ENCODE measurements at regions not wholly inside any gene's neighbourhood (a gene's known extent, or its start where the extent isn't known, plus 50 kb on each side); places are given as distances from the start of the nearest gene placed in this dataset.
A peak's percentile ranks its signal among the peaks of the same experiment; 100 is the strongest.
"Not testable (repeated sequence)": the region's sequence is repeated elsewhere in the genome, so short reads cannot be mapped to it uniquely, and the experiment has no call there.

DNA sequence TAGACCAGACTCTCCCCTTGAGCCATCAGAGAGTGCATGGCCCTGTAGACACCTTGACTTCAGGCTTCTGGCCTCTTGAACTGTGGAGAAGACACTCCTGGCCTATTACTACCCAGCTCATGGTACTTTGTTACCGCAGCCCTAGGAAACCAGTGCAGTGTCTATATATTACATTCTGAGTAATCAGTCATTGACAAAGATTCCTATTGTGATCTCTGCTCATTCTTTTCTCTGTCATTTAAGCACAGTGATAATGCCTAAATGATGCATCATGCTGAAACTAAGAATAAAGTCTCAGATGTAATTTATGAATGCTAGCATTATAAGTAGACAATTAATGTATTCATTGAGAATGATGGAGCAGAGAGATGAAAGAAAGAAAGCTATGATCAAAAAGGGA lies 603.5 kb downstream of the SOCS6 start:
- DNase-seq (ENCODE audit: low read depth in 1 of 2, low spot score in 1 of 2), result no peak

DNA sequence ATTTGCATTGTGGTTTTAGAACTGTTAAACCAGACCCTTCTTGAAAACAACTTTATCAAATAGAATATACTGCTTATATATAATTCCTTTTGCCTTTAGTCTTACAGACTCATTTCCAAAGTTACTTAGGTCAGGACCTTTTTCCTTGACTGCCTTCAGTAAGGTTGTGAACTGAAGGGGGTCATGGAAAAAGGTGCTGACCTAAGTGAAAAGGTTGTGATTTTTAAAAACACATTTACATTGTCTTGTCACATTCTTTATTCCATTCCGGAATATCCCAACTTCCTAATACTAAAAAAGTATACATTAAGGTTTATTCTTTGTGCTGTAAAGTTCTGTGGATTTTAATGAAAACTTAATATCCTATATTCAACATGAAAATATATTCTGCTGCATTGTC lies 581.4 kb downstream of the SOCS6 start:
- no peak for DNase-seq (ENCODE audit: low read depth in 1 of 2, low spot score in 1 of 2)

DNA sequence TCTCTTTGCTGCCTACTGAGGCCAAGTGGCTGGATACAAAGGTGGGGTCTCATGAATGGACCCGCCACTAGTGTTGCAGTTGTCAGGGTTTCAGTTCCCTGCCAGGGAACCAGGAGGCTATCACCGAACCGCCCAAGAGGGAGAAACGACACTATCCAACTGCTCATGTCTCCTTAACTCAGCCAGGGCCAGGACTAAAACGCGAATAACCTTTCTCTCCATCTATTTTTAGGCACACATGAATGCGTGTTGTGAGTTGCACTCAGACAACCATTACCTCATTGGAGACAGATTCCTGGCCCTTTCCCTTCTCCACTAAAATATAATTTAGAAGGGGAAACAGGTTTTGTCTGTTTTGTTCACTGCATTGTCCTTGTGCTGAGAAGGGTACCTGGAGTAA lies 559.5 kb downstream of the SOCS6 start:
- DNase-seq (ENCODE audit: low read depth in 1 of 2, low spot score in 1 of 2), result no peak

DNA sequence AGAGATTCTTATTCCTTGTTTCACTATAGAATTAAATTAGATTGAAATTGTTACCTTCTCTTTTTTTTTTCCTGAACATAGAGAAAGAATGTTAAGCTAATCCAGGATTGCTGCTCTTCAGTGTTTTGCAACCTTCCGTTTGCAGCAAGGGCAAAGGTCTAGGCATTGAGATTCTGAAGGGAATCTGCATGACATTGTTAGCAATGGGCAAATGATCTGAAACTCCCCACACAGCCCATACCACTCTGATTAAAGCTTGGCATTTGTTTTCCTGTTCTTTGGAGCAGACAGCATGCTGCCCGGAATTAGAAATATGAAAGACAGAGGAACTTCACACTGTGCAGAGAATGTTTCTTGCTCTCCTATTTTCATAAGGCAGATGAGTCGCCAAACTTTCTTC lies 551.8 kb downstream of the SOCS6 start:
- DNase-seq (ENCODE audit: low read depth in 1 of 2, low spot score in 1 of 2), result no peak

DNA sequence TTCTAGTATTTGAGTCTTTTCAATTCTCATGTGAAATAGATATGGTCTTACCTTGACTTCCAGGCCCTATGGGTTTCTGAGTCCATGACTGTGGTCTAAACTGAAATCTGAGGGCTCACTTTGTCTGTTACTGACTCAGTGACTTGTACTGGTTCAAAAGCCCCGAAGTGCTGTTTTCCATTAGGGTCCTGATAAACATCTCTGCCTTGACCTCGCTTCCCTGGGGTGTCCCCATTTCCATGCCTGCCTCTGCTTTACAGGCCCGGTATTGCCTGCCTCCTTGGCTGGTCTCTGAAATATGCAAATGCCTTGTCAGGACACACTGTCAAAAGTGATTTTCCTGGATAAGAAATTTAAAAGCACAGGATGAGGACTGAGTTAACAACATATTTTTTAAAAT lies 538.8 kb downstream of the SOCS6 start:
- DNase-seq (ENCODE audit: low read depth in 1 of 2, low spot score in 1 of 2), result no peak

DNA sequence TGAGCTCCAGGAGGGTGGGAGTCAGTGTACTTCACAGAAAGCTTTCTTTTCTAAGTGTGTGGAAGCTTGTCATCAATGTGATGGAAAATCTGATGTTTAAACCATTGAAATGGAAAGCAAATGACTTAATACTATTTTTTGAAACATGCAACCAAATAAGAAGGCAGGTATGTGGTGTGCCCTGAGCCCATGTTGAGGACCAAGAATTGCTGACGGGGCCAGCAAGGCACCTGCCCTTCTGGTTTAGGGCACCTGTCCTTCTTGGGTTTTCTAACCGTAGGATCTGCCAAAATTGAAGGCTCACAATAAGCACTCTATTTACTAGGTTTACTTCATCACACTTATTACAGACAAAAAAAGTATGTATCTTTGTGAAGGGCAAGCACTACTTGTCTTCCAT lies 537.7 kb downstream of the SOCS6 start:
- DNase-seq (ENCODE audit: low read depth in 1 of 2, low spot score in 1 of 2), result no peak

DNA sequence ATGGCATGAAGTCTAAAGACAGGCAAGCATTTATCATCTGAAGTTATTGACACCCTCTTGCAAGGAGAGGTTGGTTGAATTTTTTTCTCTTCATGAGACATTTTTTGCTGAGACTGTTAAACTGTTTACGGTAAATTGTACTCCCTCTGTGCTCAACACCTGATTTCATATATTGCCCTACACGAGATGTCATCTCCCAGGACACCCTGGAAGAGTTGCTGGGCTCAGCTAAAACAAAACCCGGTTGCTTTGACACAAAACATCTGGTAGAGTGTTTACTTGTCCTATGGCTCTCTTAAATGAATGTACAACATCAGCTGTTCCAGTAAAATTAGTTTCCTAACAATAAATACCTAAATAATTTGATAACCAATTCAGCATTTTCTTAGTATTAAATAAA lies 533.8 kb downstream of the SOCS6 start:
- no peak for DNase-seq (ENCODE audit: low read depth in 1 of 2, low spot score in 1 of 2)

DNA sequence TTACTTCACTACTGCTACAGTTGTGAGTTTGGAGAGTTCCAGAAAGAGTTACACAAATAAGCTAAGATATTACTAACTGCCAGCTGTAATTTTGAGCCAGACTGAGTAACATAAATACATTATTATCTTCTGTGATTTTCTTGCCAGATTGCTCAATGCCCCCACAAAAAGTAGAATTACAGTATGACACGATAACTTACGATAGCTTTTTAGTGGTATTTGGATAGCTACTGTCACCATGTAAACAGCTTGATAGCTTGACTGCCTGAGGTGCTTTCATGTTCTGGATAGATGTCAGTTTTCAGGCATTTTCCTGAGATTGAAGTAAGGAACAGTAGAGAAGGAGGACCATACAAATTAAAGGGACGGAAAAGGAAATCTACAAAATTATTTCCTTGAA lies 533.3 kb downstream of the SOCS6 start:
- no peak for DNase-seq (ENCODE audit: low read depth in 1 of 2, low spot score in 1 of 2)

DNA sequence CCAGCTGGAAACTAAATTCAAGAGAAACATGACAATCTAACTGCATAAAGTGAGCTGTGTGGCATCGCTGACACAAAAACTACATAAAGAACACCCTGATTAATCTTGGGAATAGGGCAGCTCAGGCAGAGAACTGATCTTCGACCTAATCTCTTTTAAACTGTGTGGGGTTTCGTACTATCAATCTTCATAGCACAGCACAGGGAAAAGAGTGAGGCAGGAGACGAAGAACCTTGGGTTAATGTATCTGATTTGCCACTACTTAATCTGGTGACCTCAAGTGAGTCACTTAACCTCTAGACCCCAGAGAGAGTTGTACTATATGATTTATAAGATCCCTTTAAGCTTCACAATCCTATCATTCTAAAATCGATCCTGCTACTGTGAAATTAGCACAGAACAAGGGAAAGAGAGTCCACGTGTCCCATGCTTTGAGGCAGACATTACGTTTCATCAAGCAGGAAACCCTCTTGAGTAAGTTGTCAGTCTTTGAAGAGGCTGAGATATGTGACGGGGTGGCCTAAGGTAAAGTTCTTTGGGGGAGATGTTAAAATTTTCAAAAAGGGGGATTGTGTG lies 519.7 kb downstream of the SOCS6 start:
- no peak for DNase-seq (ENCODE audit: low read depth in 1 of 2, low spot score in 1 of 2)

DNA sequence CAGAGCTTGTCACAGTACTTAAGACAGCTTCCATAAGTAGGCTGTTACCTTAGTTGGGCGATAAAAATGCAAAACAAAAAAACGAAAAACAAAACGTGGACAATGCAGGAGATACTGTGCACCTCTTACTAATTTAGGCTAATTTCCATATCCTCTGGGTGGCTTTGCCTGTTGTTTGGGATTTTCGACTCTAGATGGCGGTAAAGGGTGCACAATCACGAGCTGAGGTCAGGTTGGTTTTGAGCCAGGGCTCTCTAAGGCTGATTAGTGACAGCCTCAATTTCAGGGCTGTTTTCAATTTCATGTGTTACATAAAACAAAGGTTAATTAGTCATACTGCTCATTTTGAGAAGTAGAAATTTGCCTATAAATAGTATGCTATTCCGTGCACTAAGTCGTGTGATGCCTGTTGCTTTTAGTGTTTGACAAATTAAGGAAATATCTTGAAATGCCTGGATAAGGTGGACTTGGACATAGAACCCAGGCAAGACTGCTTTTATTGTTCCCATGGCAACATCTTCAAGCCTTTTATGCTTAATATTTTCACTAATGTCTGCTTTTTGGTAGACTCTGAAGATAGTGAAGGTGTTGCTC lies 493.1 kb downstream of the SOCS6 start:
- DNase-seq (ENCODE audit: low read depth in 1 of 2, low spot score in 1 of 2), result peak; percentile 17 to 22

DNA sequence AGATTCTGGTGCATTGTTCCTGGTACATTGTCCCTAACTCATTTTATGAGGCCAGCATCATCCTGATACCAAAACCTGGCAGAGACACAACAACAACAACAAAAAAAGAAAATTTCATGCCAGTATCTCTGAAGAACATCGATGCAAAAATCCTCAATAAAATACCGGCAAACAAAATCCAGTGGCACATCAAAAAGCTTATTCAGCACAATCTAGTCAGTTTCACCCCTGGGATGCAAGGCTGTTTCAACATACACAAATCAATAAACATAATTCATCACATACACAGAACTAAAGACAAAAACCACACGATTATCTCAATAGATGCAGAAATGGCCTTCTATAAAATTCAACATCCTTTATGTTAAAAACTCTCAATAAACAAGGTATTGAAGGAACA lies 477.4 kb downstream of the SOCS6 start:
- not testable (repeated sequence) for DNase-seq (ENCODE audit: low read depth in 1 of 2, low spot score in 1 of 2)

DNA sequence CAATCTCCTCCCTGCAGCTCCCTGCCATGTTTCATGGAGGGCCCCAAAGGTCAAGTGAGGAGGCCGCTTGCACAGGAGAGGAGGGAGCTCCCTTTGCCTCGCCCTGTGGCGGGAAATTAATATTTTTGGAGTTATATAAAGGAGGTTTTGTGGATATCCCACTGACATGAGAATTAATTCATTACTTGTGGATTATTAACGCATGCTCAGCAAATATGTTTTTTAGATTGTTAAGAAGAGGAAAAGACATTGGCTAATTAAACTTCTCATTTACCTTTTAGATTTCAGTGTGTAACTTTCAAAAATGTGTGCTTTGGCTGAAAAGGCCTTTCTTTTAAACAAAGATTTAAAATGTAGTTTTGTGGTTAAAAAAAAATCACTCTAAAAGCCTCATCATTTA lies 474.0 kb downstream of the SOCS6 start:
- no peak for DNase-seq (ENCODE audit: low read depth in 1 of 2, low spot score in 1 of 2)

DNA sequence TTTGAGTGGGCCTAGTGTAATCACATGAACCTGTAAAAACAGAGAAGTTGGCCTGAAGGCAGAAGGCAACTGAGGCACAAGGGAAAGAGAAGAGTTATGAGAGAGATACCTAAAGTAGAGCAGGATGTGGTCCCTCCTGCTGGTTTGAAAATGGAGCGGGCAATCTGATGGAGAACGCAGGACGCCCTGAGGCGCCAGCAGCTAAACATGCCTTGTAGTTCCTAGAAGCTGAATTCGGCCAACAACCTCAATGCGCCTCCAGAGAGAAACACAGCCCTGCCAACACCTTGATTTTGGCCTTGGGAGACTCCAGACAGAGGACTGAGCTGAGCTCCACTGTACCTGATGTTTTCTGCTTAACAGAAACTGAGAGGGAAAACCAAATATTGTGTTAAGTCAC lies 469.9 kb downstream of the SOCS6 start:
- DNase-seq (ENCODE audit: low read depth in 1 of 2, low spot score in 1 of 2), result no peak

DNA sequence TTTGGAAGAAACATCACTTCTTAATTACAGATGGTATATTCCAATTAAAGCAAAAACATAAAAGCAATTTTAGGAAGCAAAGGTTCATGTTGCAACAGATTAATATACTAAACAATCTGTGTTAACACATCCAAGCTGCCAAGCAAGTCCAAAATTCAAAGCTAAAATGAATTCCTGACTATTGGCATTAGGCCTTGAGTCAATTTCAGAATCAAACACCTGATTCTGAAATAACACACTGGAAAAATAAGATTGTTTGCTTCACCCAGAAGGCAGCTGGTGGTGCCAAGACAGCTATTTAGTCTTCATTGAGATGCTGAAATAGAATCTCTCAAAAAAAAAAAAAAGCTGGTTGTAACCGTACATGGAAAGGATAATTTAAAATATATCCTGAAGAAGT lies 465.6 kb downstream of the SOCS6 start:
- DNase-seq (ENCODE audit: low read depth in 1 of 2, low spot score in 1 of 2), result no peak

DNA sequence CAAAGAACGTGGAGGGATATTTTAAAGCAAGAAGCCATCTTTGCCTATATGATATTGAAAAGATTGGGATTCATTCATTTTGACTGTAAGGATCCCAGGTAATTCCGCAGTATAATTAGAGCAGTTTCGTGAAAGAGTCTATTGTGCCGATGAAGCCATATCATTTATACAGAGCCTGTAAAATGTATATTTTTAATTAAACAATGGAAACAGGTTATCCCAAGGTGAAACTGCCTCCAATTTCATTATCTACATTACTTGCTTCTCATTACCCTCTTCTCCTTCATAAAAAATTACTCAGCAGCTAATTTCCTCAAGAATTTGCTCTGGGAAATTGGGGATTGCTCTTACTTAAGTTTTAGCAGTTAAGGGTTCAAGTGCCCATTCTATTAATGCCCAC lies 444.1 kb downstream of the SOCS6 start:
- DNase-seq (ENCODE audit: low read depth in 1 of 2, low spot score in 1 of 2), result no peak

DNA sequence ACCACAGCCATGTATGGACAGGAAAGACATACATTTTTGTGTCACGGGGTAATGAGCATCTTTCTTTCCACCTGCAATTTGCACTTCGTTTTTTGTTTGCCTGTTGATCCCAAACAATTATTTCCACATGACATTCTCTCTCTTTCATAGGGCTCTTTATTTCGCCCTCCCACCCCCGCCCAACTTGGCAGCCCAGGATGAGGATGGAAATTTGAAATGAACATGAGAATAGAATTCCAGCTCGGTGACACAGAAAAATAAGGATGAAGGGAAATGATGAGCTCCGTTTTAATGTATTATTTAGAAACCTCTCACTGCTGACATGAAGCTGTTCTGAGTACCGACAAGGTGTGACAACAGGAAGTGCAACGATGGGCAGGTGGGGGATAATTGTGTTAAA lies 443.3 kb downstream of the SOCS6 start:
- DNase-seq (ENCODE audit: low read depth in 1 of 2, low spot score in 1 of 2), result no peak

DNA sequence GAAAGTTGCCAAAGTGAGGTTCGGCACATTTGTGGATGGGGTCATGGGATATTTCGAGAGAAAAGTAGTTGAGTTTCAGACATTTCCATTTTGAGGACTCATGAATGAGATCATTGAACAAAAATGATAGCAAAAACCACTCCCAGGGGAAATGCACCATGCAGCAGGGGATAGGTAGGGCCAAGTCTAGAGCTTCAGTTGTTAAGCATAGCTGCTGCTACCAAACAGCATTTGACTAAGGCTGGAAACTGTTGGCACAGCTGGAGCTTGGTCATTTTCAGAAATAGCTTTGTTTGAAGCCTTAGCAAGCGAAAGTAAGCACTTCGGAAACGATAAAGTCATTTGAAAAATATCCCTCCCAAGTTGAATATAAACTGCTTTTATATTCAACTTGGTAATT lies 431.8 kb downstream of the SOCS6 start:
- no peak for DNase-seq (ENCODE audit: low read depth in 1 of 2, low spot score in 1 of 2)

DNA sequence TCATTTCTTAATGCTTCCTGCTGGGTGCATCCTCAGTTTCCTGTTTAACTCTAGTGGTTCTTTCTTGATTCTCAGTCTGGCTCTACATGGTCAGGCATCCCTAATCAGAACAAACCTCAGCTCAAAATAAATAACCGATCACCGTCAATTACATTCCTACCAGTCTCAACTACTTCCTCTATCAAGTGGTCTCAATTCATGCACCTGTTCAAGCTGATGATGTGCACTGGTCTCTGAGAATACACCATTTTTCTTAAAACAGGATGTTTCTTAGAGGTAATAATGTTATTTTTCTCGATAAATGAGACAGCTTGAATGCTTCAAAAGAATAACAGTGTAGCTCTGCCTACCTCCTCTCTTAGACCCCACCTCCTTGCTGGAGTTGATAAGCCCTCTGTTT lies 420.9 kb downstream of the SOCS6 start:
- DNase-seq (ENCODE audit: low read depth in 1 of 2, low spot score in 1 of 2), result no peak

DNA sequence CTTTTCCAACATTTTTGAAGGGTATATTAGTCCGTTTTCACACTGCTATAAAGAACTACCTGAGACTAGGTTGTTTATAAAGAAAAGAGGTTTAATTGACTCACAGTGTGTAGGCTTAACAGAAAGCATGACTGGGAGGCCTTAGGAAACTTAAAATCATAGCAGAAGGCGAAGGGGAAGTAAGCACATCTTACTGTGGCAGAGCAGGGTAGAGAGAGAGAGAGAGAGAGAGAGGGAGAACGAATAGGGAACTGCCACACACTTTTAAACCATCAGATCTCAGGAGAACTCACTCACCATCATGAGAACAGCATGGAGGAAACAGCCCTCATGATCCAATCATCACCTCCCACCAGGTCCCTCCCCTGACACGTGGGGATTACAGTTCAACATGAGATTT lies 420.3 kb downstream of the SOCS6 start:
- no peak for DNase-seq (ENCODE audit: low read depth in 1 of 2, low spot score in 1 of 2)

DNA sequence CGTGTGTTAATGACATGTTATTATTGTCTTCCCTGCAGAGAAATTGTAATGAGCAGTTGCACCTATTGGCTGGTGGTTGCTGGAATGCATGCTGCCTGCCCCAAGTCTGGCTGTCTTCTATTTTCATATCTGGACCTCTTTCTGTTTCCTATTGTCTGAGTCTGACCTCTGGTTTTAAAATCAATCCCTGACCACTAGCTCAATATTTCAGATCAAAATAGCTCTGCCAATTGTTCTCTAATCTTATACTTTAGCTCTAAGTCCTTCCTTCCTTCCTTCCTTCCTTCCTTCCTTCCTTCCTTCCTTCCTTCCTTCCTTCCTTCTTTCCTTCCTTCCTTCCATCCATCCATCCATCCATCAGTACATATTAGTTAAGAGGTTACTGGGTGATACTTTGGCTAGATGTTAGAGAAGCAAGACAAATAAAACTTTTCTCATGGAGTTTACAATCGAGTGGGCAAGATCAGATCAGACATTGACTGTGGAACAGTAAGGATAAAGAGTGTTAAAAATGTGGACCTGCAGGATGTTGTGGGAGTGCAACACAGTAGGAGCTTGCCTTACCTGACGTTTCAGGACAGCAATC lies 417.1 kb downstream of the SOCS6 start:
- DNase-seq (ENCODE audit: low read depth in 1 of 2, low spot score in 1 of 2), result no peak

DNA sequence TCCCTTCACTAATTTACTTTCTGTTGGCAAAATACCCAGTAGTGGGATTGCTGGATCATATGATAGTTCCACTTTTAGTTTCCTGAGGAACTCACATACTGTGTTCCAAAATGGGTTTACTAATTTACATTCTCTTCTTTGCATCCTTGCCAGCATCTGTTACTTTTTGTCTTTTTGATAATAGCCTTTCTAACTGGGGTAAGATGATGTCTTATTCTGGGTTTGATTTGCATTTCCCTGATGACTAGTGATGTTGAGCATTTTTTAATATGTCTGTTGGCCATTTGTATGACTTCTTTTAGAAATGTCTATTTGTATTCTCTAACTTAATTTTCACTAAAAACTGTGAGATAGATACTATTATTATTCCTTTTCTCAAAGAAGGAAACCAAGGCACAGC lies 411.7 kb downstream of the SOCS6 start:
- DNase-seq (ENCODE audit: low read depth in 1 of 2, low spot score in 1 of 2), result no peak

DNA sequence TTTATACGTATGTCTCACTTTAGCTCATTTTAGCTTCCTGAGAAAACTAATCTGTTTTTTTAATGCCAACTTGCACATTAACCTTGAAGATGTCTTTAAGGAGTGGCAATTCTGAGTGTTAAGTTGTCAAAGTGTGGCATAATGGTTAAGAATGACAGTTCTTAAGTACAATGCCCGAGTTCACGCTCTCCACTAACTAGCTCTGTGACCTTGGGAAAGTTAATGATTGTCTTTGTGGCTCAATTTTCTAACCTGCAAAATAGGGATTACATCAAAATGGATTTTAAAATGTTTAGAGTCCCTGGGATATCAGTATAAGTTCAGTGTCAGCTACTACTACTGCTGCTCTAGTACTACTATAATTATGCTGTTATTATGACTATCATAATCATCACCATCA lies 409.7 kb downstream of the SOCS6 start:
- no peak for DNase-seq (ENCODE audit: low read depth in 1 of 2, low spot score in 1 of 2)

DNA sequence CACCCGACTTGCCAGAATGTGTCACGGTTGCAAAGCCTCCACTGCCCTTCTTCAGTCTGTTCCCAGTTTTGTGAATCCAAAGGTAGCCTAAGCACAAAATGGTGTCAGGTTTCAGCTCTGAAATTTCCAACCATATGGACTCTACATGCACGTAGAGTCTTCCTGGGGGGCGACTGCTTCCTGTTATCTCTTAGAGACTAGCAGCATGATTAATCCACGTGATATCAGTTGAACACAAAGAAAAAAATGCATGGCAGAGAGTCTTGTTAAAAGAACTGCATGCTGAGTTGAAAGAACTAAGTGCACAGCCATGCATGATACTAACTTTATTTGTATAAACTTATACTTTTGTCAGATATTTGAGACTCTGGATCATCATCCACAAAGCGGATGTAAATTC lies 404.4 kb downstream of the SOCS6 start:
- DNase-seq (ENCODE audit: low read depth in 1 of 2, low spot score in 1 of 2), result no peak

Data from stimulated activated CD4-positive, alpha-beta T cell treated with anti-CD3 and anti-CD28 coated beads, Interleukin-15, amount 100 ng/mL, for 1 hour (primary cell).